PC-9 (cell line): ENCODE measurements at regions not wholly inside any gene's neighbourhood (a gene's known extent, or its start where the extent isn't known, plus 50 kb on each side); places are given as distances from the start of the nearest gene placed in this dataset.

Experiments used
- EZH2 ChIP-seq: fragments of 200-600 bp; sonication (generic); IDR thresholded peaks from 2 replicates; pipeline ENCODE4 v1.8.0; 2017; ENCODE audit warnings: antibody characterized with exemption, low read depth
- TF ChIP-seq, protein P1 (sequence below): fragments of 200-600 bp; sonication (generic); conservative IDR thresholded peaks from 2 replicates; pipeline ENCODE4 v1.6.1; 2017; ENCODE audit warnings: mixed run types, antibody characterized with exemption, mild to moderate bottlenecking, moderate library complexity

- TF ChIP-seq, protein P1, sequence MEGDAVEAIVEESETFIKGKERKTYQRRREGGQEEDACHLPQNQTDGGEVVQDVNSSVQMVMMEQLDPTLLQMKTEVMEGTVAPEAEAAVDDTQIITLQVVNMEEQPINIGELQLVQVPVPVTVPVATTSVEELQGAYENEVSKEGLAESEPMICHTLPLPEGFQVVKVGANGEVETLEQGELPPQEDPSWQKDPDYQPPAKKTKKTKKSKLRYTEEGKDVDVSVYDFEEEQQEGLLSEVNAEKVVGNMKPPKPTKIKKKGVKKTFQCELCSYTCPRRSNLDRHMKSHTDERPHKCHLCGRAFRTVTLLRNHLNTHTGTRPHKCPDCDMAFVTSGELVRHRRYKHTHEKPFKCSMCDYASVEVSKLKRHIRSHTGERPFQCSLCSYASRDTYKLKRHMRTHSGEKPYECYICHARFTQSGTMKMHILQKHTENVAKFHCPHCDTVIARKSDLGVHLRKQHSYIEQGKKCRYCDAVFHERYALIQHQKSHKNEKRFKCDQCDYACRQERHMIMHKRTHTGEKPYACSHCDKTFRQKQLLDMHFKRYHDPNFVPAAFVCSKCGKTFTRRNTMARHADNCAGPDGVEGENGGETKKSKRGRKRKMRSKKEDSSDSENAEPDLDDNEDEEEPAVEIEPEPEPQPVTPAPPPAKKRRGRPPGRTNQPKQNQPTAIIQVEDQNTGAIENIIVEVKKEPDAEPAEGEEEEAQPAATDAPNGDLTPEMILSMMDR, result no peak
- no peak for TF ChIP-seq EZH2
Observed at GRCh38 chr18:24582771-24583170, 122.3 kb downstream of the HRH4 start.
